RPMI8226 (cell line): ENCODE measurements at regions not wholly inside any gene's neighbourhood (a gene's known extent, or its start where the extent isn't known, plus 50 kb on each side); places are given as distances from the start of the nearest gene placed in this dataset.

Source experiments
- DNase-seq: peaks from one replicate; pipeline ENCODE4 v3.0.0-alpha.2; 2015

GRCh38 chr5:61969755-61970154 is 336.3 kb upstream of the KIF2A start:
- no peak for DNase-seq

GRCh38 chr5:61970218-61970617 is 335.8 kb upstream of the KIF2A start:
- DNase-seq: no peak

DNA sequence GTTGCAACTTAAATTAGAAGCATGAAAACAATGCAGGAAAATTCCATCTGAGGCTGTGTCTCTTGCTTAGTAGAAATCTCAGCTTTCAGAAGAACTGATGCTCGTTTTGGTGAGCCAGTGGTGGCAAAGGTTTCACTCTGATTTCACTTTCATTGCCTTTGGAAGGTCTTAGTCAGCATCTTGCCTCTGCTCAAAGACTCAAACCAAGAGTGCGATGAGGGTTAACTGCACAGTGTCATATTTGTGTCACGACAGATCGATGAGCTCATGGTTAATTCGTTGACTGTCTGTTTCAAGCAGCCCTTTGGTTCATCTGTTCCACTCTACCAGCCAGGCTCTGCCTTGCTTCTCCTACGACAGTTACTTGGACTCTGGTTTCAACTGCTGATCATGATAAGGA is 331.3 kb upstream of the KIF2A start:
- DNase-seq: no peak

- DNase-seq: no peak
Observed at GRCh38 chr5:61981886-61982285, 324.1 kb upstream of the KIF2A start.

- DNase-seq: no peak
Observed at GRCh38 chr5:61991430-61991829, 314.6 kb upstream of the KIF2A start.

DNA sequence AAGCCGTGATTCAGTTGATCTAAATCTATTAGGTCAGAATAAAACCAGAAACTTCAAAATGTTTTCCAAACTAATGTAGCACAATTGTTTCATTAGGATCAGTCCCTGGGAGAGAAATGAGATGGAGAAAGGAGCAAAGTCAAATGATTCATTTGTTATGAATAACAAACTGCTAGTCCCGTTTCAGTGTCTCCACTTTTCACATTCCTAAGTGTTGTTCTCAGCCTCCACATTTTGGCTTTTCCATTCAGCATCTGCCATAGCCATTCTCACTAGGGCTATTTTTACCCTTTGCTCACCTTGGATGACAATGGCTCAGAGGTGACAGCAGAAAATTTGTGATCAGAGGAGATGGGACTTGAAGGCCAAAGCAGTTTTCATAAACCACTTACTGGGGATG is 314.1 kb upstream of the KIF2A start:
- DNase-seq: no peak

- no peak for DNase-seq
Observed at GRCh38 chr5:61993295-61993927, 312.6 kb upstream of the KIF2A start.

DNA sequence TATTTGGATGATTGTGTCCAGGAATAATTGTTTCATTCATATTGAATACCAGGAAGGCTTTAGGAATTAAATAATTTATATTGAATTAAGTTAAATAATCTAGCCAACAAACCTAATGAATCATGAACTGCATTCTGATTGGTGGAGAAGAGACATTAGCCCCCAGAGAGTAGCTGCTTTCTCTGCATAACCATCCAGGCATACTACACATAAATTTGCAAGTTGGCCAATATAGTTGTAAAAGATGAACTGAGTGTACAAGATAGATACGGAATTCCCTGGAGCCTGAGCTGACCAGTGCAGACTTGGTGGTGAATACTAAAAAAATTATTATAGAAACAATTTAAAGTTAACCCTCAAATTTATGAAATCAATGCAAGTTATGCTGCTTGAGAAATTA is 311.8 kb upstream of the KIF2A start:
- no peak for DNase-seq

GRCh38 chr5:61995486-61995885 is 310.5 kb upstream of the KIF2A start:
- no peak for DNase-seq

DNA sequence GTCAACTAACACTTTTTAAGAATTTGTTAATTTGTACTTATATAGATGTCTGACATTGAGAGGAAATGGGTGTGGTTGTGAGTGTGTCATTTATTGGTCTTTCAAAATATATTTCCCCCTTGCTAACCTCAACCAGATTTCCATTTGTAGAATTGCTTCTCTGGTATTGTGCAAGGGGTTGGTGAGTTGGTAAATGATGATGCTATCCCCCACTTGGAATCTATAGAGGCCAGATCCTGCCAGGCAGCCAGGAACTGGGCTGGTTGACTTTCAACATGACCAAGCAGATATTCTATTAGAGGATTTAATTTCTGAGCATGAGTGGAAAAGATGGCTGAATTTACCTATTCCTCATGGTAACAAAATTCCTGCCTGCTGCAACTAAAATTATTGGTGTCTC is 306.6 kb upstream of the KIF2A start:
- DNase-seq: no peak

DNA sequence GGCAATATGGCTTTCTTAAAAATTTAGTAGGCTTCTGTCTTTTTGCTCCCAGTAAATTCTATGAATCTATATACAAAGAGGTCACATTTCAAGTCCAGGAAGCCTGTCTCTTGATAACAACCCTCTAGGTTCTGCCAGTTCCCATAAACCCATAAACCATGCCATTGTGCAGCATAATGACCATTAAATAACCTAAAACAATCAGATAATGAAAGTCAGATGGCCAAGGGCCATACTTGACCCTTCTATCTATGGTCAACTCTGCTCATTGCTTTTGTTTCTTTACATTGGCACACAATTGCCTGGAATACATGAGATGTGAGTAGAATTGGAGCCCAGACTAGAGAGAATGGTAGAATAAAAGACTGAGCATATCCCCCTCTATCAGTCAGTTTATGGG is 305.4 kb upstream of the KIF2A start:
- no peak for DNase-seq

DNA sequence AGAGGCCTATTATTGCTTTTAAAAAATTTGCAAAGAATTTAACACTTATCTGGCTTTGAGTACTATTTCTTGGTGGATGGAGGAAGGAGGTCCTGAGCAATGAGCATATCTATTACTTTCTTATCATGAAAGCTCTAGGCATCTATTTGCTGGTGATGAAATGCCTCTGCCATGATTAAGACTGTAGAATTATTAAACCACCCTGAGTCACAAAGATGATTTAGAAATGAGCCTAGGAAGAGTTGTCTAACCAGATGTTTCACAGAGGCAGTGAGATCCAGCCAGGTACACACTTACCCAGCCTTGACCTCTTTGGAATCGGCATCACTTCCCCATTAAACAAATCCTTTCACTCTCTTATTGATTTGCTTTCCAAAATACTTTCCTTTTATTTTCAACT is 304.4 kb upstream of the KIF2A start:
- DNase-seq: no peak

DNA sequence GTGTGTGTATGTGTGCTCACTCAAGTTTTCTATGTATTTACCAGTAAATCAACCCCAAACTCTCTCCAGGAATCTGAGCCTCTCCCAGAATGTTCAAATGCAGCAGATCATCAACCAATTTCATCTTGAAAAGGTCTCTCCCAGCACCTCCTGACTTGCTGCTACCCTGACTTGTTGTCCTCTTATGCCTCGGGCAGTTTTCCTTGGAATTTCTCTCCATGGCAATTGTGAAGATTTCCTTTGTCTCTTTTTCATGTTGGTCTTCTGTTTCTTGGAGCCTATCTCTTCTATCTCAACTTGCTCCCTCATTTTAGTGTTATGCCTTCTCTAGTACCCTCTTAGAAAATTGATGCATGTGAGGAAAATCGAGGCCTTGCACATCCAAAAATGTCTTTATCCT is 303.6 kb upstream of the KIF2A start:
- no peak for DNase-seq

- no peak for DNase-seq
Observed at GRCh38 chr5:62005551-62005950, 300.5 kb upstream of the KIF2A start.

DNA sequence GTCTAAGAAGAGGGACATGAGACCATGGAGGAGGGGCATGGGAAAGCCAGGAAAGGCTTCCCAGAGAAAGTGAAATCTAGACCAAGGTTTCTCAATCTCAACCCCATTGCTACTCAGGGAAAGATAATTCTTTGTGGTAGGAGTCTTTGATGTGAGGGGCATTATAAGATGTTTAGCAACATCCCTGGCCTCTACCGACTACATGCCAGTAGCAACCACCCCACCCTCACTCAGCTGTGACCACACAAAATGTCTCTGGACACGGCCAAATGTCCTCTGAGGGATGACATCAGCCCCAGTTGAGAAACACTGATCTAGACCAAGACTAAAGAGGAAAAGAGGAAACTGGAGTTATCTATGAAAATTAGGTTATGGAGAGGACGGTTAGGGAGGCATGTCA is 298.5 kb upstream of the KIF2A start:
- DNase-seq: no peak

DNA sequence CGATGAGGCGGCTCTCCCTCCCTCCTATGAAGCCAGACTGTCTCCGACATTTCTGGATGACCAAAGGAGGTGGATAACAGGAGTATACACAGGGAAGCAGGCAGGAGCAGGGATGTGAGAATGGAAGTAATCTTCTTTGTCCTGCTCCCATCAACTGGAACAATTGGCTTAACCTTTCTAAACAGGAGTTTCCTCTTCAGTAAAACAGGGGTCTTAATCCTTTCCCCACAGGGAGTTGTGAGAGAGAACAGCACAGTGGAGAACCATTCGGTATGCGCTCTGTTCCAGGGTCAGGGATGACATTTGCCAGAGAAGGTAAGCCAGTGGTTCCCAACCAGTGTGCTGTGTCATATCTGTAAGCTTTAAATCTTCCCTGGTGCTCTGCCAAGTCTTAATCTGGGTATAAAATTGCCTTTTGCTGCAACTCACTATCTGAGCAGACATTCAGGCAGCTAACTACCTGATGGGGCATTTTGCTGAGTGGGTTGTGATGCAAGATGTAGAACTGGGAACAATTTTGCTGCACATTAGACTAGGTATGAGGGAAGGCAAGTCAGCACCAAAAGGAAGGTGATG is 294.8 kb upstream of the KIF2A start:
- no peak for DNase-seq

DNA sequence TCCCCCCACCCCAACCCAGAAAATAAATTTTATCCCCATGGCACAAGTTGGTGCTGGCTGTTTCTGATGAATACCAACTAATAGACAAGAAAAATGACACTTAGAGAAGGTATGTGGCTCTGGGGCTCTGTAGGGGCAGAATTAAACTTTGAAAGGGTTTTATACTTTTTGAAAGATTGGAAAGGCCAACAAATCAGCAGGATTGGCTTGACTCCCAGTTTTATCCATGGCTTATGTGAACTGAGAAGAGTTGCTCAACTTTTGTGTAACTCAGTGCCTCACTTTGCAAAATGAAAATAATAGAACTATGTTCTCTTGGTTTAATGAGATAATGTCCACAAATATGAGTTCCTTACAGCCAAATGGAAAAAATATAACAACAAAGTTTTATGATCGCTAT is 288.9 kb upstream of the KIF2A start:
- DNase-seq: no peak

GRCh38 chr5:62029303-62029702 is 276.7 kb upstream of the KIF2A start:
- no peak for DNase-seq

DNA sequence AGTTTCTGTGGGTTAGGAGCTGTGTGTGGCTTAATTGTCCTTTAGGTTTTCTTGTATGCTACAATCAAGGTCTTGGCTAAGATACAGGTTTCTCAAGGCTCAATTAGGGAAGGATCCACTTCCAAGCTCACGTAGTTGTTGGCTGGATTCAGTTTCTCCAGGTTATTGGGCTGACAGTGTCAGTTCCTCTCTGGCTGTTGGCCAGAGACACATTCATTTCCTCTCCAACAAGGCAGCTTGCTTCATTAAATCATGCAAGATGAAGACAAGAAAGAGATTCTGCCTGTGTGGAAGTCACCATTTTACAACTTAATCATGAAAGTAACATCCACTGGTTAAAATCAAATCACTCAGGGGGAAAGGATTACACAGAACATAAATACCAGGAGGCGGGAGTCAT is 275.7 kb upstream of the KIF2A start:
- no peak for DNase-seq

DNA sequence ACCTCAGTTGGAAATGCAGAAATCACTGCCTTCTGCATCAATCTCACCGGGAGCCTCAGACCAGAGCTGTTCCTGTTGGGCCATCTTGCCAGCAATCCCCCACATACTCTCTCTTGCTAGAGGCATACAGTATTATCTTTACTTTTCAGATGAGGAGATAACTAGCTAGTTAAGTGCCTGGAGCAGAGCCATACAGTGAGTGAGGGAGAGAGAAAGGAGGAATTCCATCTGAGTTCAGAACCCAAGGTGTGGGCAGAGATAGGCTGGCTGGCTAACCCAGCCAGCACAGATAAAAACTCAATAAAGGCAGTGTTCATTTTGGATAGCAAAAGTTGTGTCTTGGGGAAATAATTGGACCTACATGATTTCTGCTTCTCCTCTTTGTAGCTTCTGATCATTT is 268.0 kb upstream of the KIF2A start:
- no peak for DNase-seq

DNA sequence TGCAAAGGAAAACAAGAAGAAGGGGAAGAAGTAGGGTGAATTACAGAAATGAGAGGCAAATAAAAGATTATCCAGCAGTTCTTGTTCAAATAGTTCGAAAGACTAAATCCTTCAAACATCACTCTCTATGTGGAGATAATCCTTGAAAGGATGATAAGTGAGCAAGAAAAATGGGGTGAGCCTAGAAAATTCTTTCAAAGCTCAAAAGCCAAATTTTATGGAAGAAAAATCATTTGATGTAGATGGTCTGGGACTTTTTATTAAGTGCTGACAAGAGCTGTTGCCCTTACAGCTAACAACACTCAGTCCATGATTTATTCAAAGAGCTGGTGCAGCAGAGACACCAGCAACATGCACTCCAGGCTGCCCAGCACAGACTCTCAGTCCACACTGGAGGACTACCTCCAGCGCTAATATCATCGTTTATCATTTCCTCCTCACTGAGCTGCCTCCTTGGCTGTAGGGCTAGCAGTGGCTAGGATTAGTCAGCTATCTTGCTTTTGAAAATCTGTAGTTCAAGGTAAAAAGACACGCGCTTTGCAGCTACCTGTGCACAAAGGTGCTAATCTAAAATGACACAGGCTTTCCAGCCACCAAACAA is 264.8 kb upstream of the KIF2A start:
- DNase-seq: no peak

- DNase-seq: no peak
Observed at GRCh38 chr5:62042007-62042406, 264.0 kb upstream of the KIF2A start.

DNA sequence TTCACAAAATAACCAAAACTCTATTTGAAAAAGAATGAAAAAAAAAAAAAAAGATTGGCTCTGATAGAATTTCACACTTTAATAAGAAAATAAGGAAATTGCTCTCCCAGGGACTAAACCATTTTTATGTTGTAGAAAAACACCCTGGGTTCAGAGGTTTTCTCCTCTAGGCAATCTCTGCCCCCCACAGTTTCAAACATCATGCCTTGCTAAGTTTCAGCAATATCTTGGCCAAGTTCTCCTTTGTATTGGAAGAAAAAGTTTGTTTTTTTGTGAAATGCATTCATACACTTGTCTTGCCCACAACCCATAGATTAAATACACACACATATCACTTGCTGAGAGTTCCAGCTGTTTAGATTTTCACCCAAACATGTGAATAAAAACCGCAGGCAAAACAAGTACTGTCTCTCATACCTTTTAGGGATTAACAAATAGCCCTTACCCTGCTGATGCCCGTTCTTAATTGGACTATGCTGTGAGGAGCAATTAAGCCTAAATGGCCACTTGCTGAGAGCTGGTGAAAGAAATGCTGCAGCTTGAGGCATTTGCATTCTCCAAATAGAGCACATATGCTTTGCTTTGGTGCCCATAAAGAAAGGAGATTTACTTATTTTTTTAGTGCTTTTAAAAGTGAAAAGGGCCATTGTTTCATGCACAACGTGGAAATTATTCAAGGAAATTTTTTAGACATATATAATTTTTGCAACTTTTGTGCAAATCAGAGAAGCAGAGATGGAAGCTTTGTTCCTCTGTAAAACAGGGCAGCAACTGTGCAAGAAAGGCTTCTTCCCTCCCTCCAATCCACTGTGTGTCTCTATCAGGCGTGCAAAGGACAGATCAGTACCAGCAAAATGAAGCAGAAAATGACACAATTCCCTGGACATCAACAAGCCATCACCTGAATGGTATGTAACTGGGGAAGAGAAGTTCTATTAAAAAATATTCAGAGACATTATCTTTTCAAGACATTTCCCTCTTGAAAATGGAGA is 262.4 kb upstream of the KIF2A start:
- DNase-seq: no peak

GRCh38 chr5:62044989-62045388 is 261.0 kb upstream of the KIF2A start:
- DNase-seq: no peak
